HEK293 (cell line): ENCODE measurements at regions not wholly inside any gene's neighbourhood (a gene's known extent, or its start where the extent isn't known, plus 50 kb on each side); places are given as distances from the start of the nearest gene placed in this dataset.

Experiments used
- CTCF ChIP-seq: fragments of 450-650 bp; formaldehyde crosslinking; IDR thresholded peaks from 2 replicates; pipeline ENCODE4 v1.5.1; 2016; ENCODE audit warnings: missing biosample characterization, missing genetic modification characterization
- GLIS2 ChIP-seq: fragments of 450-650 bp; formaldehyde crosslinking; IDR thresholded peaks from 2 replicates; pipeline ENCODE4 v1.5.1; 2016; ENCODE audit warnings: missing biosample characterization, missing genetic modification characterization
- ZNF274 ChIP-seq, 2 experiments: fragments of 200-500 bp in 1 of 2; fragments of 450-650 bp in 1 of 2; sonication (Bioruptor generic) in 1 of 2; formaldehyde crosslinking in 1 of 2; IDR thresholded peaks; 2 replicates each; pipeline versions ENCODE4 v1.5.1 to v1.6.1; 2014 to 2016; ENCODE audit warnings: borderline replicate concordance in 1 of 2, inconsistent platforms in 1 of 2, low read length in 1 of 2, missing biosample characterization in 1 of 2, missing genetic modification characterization in 1 of 2
- ZNF510 ChIP-seq: fragments of 450-650 bp; formaldehyde crosslinking; IDR thresholded peaks from 2 replicates; pipeline ENCODE4 v1.5.1; 2018; ENCODE audit warnings: mild to moderate bottlenecking, missing genetic modification characterization, missing biosample characterization; ENCODE audit not compliant: insufficient replicate concordance
- ZNF580 ChIP-seq: fragments of 450-650 bp; formaldehyde crosslinking; IDR thresholded peaks from 2 replicates; pipeline ENCODE4 v1.5.1; 2016; ENCODE audit warnings: missing biosample characterization, missing genetic modification characterization
- ZNF585B ChIP-seq: fragments of 450-650 bp; formaldehyde crosslinking; IDR thresholded peaks from 2 replicates; pipeline ENCODE4 v1.5.1; 2016; ENCODE audit warnings: missing biosample characterization, missing genetic modification characterization
- ZNF785 ChIP-seq: fragments of 450-650 bp; formaldehyde crosslinking; IDR thresholded peaks from 2 replicates; pipeline ENCODE4 v1.5.1; 2016; ENCODE audit warnings: missing biosample characterization, missing genetic modification characterization

GRCh38 chr21:21968810-21969209, 970.6 kb downstream of the NCAM2 start:
- TF ChIP-seq ZNF510 (tag by site-specific recombination) (no peak), CTCF (tag by site-specific recombination) (no peak), ZNF585B (tag by site-specific recombination) (no peak), GLIS2 (tag by site-specific recombination) (no peak), ZNF580 (tag by site-specific recombination) (no peak), ZNF274 (IDR thresholded peaks at IDR 0.05; ENCODE audit: low read length) (no peak), ZNF274 (tag by site-specific recombination; IDR thresholded peaks at IDR 0.05; ENCODE audit: borderline replicate concordance) (no peak), ZNF785 (tag by site-specific recombination) (no peak)
